Fibroblast of upper back skin (primary cell): ENCODE measurements at regions not wholly inside any gene's neighbourhood (a gene's known extent, or its start where the extent isn't known, plus 50 kb on each side); places are given as distances from the start of the nearest gene placed in this dataset.
"Not testable (repeated sequence)": the region's sequence is repeated elsewhere in the genome, so short reads cannot be mapped to it uniquely, and the experiment has no call there.

Source experiments
- DNase-seq: peaks from one replicate; pipeline ENCODE4 v3.0.0-alpha.2; 2013

DNA sequence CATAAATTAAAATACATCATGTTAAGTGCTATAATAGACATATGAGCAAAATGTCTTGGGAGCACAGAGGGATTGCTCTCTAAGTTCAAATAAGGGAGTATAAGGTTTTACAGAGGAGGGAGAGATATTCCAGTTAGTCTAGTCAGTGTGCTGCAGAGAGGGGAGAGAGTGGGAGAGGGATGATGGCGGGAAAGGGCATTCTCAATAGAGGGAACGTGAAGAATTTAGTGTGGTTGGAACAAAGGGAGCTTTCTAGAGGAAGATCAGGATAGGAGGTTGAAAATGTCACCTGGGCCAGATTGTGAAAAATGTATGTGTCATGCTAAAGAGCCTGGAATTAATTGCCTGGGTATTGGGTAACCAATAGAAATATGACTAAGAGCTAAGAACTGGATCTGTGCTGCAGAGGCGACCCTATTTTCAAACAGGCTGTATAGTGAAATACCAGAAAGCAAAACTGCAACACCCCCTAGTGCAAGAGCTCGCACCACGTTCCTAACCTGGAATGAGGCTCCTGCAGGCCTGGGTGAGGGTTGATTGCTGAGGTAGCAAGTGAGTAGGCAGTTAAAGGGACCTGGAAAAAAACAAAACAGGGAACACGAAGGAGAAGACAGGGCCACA lies 791.8 kb upstream of the C9orf72 start:
- DNase-seq, result peak; percentile 82

DNA sequence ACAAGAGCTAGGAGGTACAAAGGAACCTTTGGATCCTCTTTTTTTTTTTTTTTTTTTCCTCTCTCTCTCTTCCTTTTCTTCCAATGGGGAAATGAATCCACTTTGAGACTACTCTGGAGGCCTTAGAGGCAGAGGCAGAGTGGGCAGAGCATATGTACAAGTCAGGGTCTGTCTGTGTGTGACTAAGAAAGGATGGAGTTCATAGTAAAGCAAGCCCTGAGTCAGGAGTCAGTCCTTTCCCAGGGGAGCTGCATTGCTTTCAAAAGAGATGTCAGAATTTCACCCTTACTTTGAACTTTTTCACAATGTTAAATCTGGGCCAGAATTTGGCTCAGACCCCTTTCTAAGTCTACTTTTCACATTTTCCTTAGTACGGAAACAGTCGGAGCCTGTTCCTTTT lies 792.4 kb upstream of the C9orf72 start:
- peak; percentile 87 for DNase-seq

DNA sequence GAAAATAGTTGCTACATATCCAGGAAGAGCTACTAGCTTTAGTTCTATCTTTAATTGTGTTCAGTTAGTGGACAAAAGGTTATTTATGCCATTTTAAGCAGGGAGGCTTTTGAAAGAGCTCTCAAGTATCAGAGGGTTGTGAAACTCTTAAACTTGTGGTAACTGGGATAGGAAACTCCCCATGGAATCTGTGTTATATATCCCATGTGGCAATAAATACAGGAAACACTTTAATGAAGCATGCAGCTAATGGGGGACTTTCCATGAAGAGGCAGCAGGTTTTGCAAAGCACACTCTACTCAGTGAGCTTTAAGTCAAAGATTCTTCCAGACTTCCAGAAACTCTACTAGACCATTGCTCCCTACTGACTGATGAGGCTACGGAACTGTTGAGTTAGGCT lies 805.0 kb upstream of the C9orf72 start:
- no peak for DNase-seq

DNA sequence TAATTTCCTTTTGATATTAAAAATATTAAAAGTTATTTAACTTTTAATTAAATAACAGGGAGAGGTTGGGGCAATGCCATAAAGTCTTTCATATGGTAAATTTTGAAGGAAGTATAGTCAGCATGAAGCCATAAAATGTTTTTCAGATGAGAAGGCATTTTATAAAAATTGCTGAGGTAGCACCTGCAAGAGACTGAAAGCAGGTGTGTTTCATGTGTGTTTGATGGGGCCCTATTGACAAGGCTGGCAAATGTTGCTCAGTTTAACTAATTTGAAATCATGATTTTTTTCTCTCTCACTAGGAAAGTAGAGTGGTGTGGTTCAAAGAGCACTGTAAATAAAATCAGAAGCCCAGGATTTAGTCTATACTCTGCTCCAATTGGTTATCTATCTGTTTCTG lies 805.8 kb upstream of the C9orf72 start:
- DNase-seq, result no peak

DNA sequence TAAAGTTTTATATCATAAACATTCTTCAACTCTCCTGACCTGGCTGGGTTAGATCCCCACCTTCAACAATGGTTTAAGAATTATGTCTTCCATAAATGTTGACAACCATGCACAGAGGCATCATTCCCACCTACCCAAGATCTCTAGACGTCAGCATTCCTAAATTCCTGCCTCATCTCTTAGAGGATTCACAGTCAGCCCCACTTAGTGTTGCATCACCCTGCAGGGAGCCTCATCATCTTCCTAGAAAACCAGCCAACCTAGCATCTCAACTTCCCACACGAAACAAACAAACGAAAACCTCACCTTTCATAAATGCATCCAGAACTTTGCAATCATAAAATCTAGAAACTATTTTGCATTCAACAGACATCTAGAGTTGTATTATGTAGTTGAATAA lies 816.1 kb upstream of the C9orf72 start:
- peak; percentile 28 for DNase-seq

DNA sequence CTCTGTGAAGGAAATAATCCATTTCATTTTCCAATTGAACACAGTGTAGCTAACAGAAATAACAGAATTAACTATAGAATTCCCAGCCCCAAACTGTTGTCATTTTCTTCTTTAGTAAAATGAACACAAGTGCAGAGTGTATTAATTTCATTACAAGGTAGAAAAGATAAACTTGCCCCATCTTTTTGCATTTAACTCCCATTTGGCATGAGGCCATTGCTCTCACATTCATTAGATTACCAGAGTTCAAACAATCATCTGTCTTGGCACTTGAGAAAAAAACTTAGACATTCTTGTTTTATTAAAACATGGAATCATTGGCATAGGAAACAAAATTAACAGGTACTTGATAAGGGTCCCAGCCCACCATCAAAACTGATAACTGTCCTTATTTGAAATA lies 821.5 kb upstream of the C9orf72 start:
- no peak for DNase-seq

DNA sequence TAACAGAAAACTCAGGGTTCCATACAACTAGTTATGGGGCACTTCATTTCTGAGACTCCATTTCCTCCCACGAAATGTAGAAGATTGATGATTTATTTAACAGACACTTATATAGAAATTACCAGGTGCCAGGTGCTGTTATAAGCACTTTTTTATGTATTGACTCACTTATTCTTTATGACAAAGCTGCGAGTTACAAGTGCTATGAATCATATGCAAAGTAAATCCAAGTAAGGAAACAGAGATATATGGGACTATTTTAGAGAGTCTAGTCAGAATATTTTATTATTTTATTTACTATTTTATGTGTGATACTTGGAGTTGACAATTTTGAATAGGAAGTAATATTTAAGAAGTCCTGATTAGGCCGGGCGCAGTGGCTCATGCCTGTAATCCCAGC lies 822.8 kb upstream of the C9orf72 start:
- no peak for DNase-seq

DNA sequence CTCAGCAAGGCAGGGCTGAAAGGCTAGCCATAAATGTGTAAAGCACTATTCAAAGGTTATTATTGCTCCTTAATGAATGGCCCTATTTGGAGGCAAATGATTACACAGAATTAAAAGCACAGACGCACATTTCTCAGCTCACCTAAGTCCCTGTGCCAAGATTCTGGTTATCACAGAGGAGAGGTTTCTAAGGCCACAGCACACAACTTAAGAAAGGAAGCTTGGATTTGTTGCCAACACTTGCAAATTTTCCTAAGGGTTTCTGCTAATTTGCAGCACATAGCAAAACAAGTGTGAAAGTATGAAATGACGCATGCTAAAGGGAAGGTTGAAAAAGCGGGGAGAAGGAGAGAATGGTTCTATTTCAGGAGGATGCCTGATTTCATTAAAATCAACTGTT lies 834.1 kb upstream of the C9orf72 start:
- no peak for DNase-seq

DNA sequence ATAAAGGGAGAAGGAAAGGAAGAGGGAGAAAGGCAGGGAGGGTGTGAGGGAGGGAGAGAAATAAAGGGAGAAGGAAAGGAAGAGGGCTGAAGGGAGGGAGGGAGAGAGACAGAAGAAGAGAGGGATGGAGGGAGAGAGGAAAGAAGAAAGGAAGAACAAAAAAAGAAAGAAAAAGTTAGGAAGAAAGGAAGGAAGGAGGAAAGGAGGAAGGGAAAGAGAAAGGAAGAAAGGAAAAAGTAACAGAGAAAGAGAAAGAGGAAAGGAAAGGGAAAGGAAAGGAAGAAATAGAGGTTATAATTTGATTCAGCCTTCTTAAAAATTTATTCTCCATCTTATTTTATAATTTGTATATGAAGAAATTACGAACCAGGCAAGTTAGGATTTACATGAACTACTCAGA lies 836.6 kb upstream of the C9orf72 start:
- no peak for DNase-seq

DNA sequence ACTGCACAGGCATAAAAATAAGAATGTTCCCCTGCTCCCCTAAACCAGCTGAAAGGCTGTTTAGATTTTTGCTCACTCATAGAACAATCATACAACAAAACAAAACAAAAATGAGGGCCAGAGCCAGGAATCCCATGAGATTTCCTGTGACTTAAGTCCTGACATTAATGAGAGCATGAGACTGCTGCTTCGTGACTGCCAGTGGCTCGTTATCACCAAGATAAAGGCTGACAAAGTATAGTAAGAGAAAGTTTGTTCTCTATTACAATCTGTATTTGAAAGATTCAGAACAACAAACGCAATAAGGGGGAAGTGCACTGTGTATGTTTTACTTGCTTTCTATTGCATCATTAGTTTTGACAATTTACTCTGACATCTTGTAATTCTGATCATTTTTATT lies 837.1 kb upstream of the C9orf72 start:
- no peak for DNase-seq

DNA sequence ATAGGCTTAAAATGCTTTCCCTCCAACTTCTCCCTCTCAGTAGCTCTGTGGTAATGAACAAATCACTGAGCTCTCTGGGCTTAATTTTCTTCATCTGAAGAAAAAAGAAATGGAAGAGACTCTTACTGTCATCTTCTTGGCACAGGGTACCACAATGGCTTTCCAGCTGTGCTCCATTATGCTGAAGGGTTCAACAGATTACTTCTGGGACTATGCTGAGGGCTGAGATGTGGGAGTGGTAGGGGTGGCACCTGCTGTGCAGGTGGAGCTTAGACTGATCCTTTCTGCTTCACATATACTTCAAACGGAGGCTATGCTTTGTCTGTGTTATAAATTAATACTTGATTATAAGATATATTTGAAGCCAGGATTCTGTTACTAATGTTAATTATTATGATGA lies 840.2 kb upstream of the C9orf72 start:
- DNase-seq, result no peak

DNA sequence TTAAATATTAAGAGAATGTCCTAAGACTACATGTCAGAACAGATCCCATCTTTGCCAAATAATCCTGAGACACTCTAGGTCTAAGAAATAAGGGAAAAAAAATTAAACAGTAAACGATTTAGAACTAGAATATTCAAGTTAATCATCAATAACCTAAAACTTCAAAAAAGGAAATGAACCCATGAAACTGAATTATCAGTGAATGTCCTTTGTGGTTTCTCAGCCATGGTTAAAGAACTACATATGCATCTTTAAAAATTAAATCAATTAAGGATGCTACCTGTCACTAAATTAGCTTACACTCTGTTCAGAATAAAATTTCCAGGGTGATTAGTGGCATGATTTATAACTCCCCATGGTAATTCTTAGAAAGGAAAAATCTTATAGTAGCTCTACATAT lies 850.0 kb upstream of the C9orf72 start:
- DNase-seq, result no peak

DNA sequence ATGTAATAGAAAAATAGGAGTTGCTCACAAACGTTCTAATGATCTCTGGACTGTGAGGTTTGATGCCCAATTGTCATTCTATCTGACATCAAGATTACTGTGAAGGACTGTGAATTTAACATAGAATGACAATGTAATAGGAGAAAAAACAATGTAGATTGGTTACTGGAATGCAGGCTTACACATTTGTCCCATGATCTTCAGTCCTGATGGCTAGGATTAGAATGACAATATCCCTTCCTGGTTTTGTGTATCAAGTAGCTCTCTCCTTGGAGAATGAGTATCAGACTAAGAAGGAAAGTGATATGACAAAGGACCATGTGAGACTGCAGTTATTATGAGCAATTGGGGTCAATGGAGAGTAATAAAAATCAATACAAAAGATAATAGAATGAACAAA lies 862.2 kb upstream of the C9orf72 start:
- DNase-seq, result no peak

DNA sequence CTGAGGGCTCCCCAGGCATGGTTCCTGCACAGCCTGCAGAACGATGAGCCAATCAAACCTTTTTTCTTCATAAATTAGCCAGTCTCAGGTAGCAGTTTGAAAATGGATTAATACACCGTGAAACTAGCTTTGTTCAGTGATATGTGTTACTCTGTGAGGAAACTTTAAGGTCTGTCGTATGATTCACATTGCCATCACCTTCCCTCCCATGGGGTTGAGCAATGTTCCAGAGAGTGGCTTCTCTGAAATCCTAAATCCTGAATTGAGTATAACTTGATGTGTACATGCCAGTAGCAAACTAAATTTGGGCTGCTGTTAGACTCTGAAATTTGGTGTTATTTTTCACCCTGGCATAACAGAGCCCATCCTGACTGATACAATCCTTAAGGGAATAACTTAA lies 866.4 kb upstream of the C9orf72 start:
- DNase-seq, result no peak

DNA sequence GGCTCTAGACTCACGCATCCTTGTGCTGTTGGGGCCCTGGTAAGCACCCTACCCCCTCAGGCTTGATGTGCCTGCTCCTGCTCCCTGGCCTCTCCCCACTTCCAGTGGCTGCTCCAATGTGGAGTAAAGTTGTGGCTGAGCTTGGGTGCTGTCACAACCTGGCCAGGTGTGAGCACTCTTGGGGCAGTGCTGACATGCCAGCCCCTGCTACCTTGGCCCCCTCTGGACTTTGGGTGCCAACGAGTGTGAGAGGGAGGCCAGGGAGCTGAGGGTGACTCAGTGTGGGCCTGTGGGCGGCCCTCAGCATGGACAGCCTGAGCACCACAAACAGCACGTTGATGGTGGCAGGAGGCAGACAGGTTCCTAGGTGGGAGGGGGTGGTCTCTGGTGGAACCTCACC lies 870.2 kb upstream of the C9orf72 start:
- no peak for DNase-seq

DNA sequence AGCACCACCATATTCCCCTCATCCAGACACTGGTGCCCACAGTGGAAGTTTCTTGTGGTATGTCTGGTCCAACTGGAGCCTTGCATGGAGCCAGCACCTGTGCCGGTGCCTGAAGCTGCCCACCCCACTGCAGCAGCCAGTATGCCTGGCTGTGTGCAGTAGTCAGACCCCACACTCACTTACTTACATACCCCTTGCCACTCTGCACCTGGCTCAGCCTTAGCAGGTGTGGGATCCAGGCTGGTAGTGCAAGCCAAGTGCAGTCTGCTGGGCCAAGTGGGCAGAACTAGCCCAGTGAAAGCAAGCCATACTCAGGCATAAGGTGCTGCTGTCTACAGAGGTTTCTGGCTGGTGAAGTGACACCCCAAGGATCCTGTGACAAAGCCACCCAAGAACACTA lies 871.4 kb upstream of the C9orf72 start:
- DNase-seq, result no peak

DNA sequence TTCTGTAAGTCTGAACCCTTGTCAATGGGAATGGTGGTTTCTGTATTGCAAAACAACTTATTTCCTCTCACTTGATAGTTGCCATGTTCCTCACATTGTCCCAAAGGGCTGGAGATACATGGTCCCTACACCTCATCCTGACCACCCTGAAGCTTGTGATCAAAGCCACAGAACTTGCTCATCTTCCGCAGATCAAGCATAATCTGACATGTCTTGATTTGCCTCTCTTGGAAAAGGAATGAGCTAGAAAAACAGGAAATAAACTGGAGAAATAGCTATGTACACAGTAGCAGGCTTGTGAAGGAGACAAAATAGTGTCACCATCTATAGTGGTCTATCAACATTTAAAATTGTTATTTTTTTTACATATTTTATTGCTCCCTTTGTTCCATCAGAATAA lies 871.9 kb upstream of the C9orf72 start:
- no peak for DNase-seq

DNA sequence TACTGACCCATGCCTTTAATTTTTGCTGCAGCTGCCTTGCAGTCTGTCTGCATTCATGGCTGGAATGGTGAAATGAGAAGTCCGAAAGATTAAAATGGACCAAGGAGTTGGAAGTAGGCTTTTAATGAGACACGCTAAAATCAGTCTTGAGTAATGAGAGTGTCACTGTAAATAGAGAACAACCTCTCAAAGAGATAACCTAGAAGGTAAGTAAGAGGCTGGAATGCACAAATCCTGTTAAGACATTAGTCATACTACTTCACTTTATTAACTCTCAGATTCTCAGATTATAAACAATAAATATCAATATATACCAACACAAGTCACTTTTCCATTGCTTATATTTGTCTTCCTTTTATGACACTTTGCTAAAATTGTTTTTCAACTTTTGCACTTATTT lies 880.6 kb upstream of the C9orf72 start:
- DNase-seq, result no peak

DNA sequence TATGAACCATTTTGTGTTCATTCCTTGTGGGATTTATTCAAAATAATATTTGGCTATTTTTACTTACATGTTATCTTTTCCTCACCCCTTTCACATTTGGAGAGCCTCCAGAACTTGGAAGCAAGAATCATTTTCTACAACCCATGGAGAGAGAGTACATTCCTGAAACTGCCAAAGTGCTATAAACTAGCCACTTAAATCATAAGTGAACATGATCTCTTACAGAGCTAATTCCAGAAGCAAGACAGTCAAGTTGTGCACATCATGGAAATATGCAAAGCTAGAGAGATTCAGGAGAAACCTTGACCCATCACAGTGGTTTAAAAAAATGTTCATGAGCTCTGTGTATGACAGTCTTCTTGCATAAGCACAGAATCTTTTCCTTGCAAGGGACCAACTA lies 883.6 kb upstream of the C9orf72 start:
- DNase-seq, result peak; percentile 31

DNA sequence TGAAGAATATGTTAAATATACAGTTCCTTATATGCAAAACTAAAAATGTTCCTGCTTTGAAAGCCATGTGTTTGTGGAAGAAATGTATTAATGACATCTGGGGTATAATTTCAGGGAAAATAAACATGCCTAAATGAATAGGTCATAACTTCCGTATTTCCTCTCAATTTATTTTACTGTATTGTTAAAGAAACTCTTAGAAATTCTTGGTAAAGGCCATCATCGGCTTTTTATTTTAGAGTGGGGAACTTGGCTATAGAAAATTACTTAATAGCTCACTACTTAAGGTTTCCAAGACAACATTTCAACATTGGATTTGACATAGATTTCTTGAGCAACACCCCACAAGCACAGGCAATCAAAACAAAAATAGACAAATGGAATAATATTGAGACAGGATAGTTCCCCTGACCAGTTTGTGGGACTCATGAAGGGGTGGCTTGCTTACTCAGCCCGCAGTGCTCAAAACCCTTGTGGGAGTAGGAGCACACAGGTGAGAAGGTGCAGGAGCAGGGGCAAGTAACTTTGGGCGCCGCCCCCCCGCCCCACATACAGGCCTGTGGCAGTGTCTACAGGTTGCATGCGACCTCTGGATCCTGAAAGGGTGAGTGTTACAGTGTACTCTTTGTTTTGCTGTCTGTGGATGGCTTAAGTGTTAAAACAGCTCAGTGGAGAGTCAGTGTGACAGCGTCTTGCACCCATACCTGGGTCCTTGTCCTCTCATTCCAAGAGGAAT lies 891.4 kb upstream of the C9orf72 start:
- no peak for DNase-seq

DNA sequence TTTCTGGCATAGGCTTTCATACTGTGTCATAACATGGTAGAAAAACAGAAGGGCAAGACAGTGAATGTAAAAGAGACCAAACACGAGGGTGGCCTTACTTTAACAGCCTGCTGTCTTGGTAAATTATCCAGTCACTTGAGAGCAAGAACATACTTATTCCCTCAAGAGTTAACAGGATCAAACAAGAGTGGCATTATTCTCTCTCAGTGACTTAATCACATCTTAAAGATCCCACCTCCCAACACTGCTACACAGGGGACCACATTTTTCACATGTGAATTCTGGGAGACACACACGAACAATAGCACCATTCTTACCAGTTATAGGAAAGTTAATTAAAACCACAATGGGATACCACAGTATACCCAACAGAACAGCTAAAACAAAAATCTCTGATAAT lies 898.0 kb upstream of the C9orf72 start:
- no peak for DNase-seq

DNA sequence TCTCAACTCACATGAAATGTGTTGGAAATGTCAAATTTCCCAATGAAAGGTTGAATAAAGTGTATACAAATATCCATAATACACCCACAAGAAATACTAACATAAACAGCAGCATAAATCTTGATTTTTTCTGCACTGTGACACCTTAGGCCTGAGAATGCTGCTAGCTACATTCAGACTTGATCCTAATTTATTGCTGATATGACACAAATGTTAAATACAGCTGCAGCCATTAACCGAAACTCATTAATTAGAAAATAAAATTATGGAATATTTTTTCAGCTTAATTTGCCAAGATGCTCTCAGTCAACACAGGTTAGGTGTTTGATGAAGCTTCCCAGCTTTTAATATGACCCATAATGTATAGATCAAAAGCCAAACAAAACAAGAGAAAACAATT lies 914.3 kb upstream of the C9orf72 start:
- DNase-seq, result no peak

DNA sequence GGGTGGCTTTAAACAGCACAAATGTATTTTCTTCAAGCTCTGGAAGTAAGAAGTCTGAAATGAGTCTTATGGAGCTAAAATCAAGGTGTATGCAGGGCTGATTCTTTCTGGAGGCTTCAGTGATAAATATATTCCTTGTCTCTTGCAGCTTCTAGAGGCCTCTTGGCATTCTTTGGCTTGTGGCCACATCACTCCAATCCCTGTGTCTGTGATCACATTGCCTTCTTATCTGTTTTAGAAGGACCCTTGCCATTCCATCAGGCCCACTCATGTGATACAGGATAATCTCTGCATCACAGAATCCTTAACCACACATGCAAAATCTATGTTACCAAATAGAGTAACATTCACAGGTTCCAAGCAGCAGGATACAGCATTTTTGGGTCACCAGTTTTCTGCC lies 917.8 kb upstream of the C9orf72 start:
- DNase-seq, result no peak

DNA sequence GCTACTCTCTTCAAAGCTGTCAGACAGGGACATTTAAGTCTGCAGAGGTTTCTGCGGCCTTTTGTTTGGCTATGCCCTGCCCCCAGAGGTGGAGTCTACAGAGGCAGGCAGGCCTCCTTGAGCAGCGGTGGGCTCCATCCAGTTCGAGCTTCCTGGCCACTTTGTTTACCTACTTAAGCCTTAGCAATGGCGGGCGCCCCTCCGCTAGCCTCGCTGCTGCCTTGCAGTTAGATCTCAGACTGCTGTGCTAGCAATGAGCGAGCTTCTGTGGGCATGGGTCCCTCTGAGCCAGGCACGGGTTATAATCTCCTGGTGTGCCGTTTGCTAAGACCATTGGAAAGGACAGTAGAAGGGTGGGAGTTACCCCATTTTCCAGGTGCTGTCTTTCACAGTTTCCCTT lies 924.9 kb upstream of the C9orf72 start:
- not testable (repeated sequence) for DNase-seq

DNA sequence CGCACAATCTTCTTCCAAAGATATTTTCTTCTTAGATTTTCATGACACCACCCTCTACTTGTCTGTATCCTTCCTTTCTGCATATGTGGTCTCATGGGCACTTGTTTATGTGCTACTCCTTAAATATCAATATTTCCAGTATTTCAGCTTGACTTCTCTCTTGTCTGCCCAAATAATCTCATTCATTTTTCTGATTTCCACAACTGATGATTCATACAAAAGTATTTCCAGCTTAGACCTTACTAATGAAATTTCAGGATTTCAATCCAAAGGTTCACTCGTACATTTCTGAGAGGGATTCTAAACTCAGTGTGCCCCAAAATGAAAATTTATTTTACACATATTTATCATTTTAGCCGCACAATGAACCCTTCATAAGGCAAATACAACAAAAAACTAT lies 928.9 kb upstream of the C9orf72 start:
- peak; percentile 3 for DNase-seq
